IPS-15b (cell line): ENCODE measurements at regions not wholly inside any gene's neighbourhood (a gene's known extent, or its start where the extent isn't known, plus 50 kb on each side); places are given as distances from the start of the nearest gene placed in this dataset.

Experiments
- H3K27me3 ChIP-seq: one replicate; pipeline ENCODE4 v1.6.1; 2013; ENCODE audit warnings: low read length; ENCODE audit not compliant: control insufficient read depth, insufficient read depth
- H3K36me3 ChIP-seq: one replicate; pipeline ENCODE4 v1.6.1; 2013; ENCODE audit warnings: low read length; ENCODE audit not compliant: control insufficient read depth, insufficient read depth
- H3K4me1 ChIP-seq: one replicate; pipeline ENCODE4 v1.6.1; 2013; ENCODE audit warnings: mild to moderate bottlenecking, low read length; ENCODE audit not compliant: control insufficient read depth, insufficient read depth
- H3K4me3 ChIP-seq: one replicate; pipeline ENCODE4 v1.5.1; 2013; ENCODE audit warnings: low read depth, low read length
- H3K9ac ChIP-seq: one replicate; pipeline ENCODE4 v1.6.1; 2013; ENCODE audit warnings: low read depth, mild to moderate bottlenecking, low read length
- H3K9me3 ChIP-seq: one replicate; pipeline ENCODE4 v1.6.1; 2013; ENCODE audit warnings: mild to moderate bottlenecking, low read length; ENCODE audit not compliant: control insufficient read depth, insufficient read depth

GRCh38 chr18:29307982-29308381 is 1131.1 kb upstream of the CDH2 start:
- no peaks in the 10 kb centered on the region for H3K27me3 ChIP-seq
- no peak overlapping the region for H3K9ac ChIP-seq
- no peaks in the 10 kb centered on the region for H3K9me3 ChIP-seq
- no peak overlapping the region for H3K4me3 ChIP-seq
- no peaks in the 10 kb centered on the region for H3K36me3 ChIP-seq
- H3K4me1 ChIP-seq, result no peaks in the 10 kb centered on the region

GRCh38 chr18:29307231-29307630 is 1130.3 kb upstream of the CDH2 start:
- Histone ChIP-seq H3K36me3 (no peaks in the 10 kb centered on the region), H3K27me3 (no peaks in the 10 kb centered on the region), H3K9me3 (no peaks in the 10 kb centered on the region), H3K9ac (no peak overlapping the region), H3K4me1 (no peaks in the 10 kb centered on the region), H3K4me3 (no peak overlapping the region)

DNA sequence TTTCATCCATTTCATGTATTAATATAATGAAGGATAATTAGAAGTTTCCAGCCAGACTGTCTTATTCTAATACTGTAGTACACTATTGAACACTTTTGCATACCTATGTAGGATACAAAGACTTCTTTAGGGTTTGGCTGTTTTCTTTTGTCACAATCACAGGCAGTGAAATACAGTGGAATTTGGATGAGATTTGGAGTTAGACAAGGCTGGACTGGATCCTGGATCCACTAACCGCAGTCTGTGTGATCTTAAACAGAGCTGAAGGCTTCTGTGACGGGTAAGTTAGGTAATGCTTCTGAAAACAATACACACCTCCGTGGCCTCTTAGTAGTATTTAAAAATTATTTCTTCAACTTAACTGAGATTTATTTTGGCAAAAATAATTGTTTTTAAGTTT is 1128.6 kb upstream of the CDH2 start:
- H3K9me3 ChIP-seq, result no peaks in the 10 kb centered on the region
- H3K36me3 ChIP-seq, result no peaks in the 10 kb centered on the region
- H3K4me1 ChIP-seq, result no peaks in the 10 kb centered on the region
- no peak overlapping the region for H3K9ac ChIP-seq
- no peaks in the 10 kb centered on the region for H3K27me3 ChIP-seq
- no peak overlapping the region for H3K4me3 ChIP-seq

DNA sequence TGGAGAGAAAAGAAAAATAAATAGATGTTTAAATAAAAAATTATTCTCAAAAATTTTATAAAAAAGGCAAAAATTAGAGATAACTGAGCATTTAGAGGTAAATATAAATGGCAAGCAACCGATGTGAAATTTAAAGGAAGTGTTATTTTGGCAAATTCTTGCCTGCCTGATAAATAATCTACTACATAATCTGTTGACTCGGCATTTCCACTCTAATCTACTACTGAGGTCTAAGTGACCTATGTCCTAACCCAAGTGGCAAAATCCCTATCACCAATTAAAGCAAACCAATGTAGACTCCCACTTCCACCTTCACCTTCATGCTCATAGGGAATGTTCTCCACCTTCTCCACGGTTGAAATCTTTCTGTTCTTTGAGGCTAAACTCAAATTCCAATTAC is 1124.1 kb upstream of the CDH2 start:
- Histone ChIP-seq H3K4me1 (no peaks in the 10 kb centered on the region), H3K27me3 (no peaks in the 10 kb centered on the region), H3K9ac (no peak overlapping the region), H3K4me3 (no peak overlapping the region), H3K9me3 (no peaks in the 10 kb centered on the region), H3K36me3 (no peaks in the 10 kb centered on the region)

GRCh38 chr18:29285471-29285870 is 1108.5 kb upstream of the CDH2 start:
- H3K4me1 ChIP-seq, result no peaks in the 10 kb centered on the region
- no peaks in the 10 kb centered on the region for H3K27me3 ChIP-seq
- H3K36me3 ChIP-seq, result no peaks in the 10 kb centered on the region
- no peaks in the 10 kb centered on the region for H3K9me3 ChIP-seq
- no peak overlapping the region for H3K9ac ChIP-seq
- H3K4me3 ChIP-seq, result no peak overlapping the region

GRCh38 chr18:29271501-29271900 is 1094.6 kb upstream of the CDH2 start:
- H3K27me3 ChIP-seq, result no peaks in the 10 kb centered on the region
- no peaks in the 10 kb centered on the region for H3K4me1 ChIP-seq
- no peak overlapping the region for H3K4me3 ChIP-seq
- no peaks in the 10 kb centered on the region for H3K9me3 ChIP-seq
- no peak overlapping the region for H3K9ac ChIP-seq
- no peaks in the 10 kb centered on the region for H3K36me3 ChIP-seq

- Histone ChIP-seq H3K4me1 (no peaks in the 10 kb centered on the region), H3K36me3 (no peaks in the 10 kb centered on the region), H3K27me3 (no peaks in the 10 kb centered on the region), H3K9me3 (no peaks in the 10 kb centered on the region), H3K9ac (no peak overlapping the region), H3K4me3 (no peak overlapping the region)
These were observed 1082.9 kb upstream of the CDH2 start for GRCh38 chr18:29259838-29260237.

DNA sequence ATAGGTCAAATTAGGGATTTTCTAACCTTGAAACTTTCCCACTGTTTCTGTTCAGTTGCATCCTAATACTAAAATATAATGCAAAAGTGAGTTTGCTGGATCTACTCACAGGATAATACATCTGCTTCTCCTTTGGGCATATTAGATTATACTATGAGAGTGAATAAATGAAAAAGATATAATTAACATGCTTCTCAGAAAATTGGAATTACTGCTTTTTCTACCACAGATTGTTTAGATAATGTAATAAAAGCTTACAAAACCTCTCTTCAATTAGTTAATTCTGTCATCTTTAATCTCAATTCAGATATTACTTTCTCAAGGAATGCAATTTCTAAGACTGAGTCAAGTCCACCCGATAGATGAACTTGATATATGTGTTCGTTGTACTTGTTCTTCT is 1077.2 kb upstream of the CDH2 start:
- no peaks in the 10 kb centered on the region for H3K9me3 ChIP-seq
- H3K4me1 ChIP-seq, result no peaks in the 10 kb centered on the region
- H3K27me3 ChIP-seq, result no peaks in the 10 kb centered on the region
- H3K36me3 ChIP-seq, result no peaks in the 10 kb centered on the region
- H3K4me3 ChIP-seq, result no peak overlapping the region
- H3K9ac ChIP-seq, result no peak overlapping the region

- Histone ChIP-seq H3K4me1 (peaks cover 3% of the 10 kb centered on the region), H3K9ac (no peak overlapping the region), H3K36me3 (no peaks in the 10 kb centered on the region), H3K27me3 (no peaks in the 10 kb centered on the region), H3K4me3 (no peak overlapping the region), H3K9me3 (no peaks in the 10 kb centered on the region)
These were observed 1074.8 kb upstream of the CDH2 start for GRCh38 chr18:29251681-29252080.

GRCh38 chr18:29250843-29251242 is 1073.9 kb upstream of the CDH2 start:
- Histone ChIP-seq H3K4me1 (peaks cover 3% of the 10 kb centered on the region), H3K9me3 (no peaks in the 10 kb centered on the region), H3K27me3 (no peaks in the 10 kb centered on the region), H3K9ac (no peak overlapping the region), H3K4me3 (no peak overlapping the region), H3K36me3 (no peaks in the 10 kb centered on the region)

DNA sequence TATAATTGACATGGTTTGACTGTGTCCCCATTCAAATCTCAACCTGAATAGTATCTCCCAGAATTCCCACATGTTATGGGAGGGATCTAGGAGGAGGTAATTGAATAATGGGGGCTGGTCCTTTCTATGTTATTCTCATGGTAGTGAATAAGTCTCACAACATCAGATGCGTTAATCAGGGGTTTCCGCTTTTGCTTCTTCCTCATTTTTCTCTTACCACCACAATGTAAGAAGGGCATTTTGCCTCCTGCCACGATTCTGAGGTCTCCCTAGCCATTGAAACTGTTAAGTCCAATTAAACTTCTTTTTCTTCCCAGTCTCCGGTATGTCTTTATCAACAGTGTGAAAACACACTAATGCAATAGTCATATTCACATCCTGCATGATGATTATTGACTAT is 1073.3 kb upstream of the CDH2 start:
- no peak overlapping the region for H3K4me3 ChIP-seq
- H3K36me3 ChIP-seq, result no peaks in the 10 kb centered on the region
- peaks cover 3% of the 10 kb centered on the region for H3K4me1 ChIP-seq
- no peaks in the 10 kb centered on the region for H3K27me3 ChIP-seq
- no peak overlapping the region for H3K9ac ChIP-seq
- H3K9me3 ChIP-seq, result no peaks in the 10 kb centered on the region

DNA sequence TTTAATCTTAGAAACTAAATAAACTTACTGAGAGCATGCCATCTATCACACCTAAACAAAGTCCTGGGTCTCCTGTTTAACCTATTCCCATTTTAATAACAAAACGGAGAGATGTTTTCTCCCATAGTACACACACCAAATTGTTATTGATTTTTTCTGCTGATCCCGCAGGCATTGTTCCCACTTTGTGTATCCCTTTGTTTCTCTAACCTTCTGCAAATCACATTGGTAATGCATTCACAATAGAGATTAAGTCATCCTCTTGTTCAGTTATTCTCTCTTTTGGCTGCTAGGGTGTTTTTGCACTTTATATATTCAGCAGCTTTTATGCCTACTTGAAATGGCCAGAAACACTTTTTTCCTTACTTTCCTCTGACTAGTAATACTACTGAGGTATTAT is 1071.9 kb upstream of the CDH2 start:
- Histone ChIP-seq H3K9ac (no peak overlapping the region), H3K4me3 (no peak overlapping the region), H3K9me3 (no peaks in the 10 kb centered on the region), H3K36me3 (no peaks in the 10 kb centered on the region), H3K27me3 (no peaks in the 10 kb centered on the region), H3K4me1 (peaks cover 3% of the 10 kb centered on the region)

DNA sequence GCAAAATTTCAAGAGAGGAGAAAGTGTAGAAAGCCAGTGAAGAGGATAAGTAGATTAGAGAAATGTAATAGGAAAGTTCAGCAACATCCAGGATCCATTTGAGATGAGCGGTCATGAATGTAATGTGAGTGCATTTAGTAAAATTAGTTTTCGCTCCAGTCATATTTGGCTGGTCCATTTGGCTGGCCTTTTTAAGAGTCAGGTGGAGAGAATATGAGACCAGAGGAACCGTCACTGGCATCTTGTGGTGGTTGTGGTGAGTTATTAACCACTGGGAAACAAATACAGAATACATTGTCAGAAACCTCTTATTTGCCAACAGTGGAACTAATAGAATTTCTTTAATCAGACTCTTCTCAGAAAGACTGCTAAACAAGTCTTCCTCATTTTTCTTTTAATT is 1064.3 kb upstream of the CDH2 start:
- no peaks in the 10 kb centered on the region for H3K27me3 ChIP-seq
- H3K9me3 ChIP-seq, result no peaks in the 10 kb centered on the region
- no peak overlapping the region for H3K4me3 ChIP-seq
- H3K36me3 ChIP-seq, result no peaks in the 10 kb centered on the region
- H3K4me1 ChIP-seq, result no peaks in the 10 kb centered on the region
- H3K9ac ChIP-seq, result no peak overlapping the region
